ENCODE measurements at regions not wholly inside any gene's neighbourhood (a gene's known extent, or its start where the extent isn't known, plus 50 kb on each side); places are given as distances from the start of the nearest gene placed in this dataset.

- TF ChIP-seq CTCF (IDR thresholded peaks at IDR 0.05), result no peak
- TF ChIP-seq POLR2A (IDR thresholded peaks at IDR 0.05), result no peak
These were observed 243.5 kb upstream of the FGF13 start for GRCh38 chrX:138954976-138955375.
